ENCODE measurements at regions not wholly inside any gene's neighbourhood (a gene's known extent, or its start where the extent isn't known, plus 50 kb on each side); places are given as distances from the start of the nearest gene placed in this dataset.
"Not testable (repeated sequence)": the region's sequence is repeated elsewhere in the genome, so short reads cannot be mapped to it uniquely, and the experiment has no call there.

DNA sequence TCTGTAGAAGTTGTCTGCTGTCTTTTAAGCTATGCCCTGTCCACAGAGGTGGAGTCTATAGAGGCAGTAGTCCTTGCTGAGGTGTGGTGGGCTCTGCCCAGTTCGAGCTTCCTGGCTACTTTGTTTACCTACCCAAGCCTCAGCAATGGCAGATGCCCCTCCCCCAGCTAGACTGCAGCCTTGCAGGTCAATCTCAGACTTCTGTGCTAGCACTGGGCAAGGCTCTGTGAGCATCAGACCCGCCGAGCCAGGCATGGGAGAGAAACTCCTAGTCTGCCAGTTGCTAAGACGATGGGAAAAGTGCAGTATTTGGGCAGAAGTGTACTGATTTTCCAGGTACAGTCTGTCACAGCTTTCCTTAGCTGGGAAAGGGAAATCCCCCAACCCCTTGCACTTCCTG lies 694.1 kb upstream of the CDH6 start:
- intact Hi-C loops (cut with micrococcal nuclease), result no loop called here

DNA sequence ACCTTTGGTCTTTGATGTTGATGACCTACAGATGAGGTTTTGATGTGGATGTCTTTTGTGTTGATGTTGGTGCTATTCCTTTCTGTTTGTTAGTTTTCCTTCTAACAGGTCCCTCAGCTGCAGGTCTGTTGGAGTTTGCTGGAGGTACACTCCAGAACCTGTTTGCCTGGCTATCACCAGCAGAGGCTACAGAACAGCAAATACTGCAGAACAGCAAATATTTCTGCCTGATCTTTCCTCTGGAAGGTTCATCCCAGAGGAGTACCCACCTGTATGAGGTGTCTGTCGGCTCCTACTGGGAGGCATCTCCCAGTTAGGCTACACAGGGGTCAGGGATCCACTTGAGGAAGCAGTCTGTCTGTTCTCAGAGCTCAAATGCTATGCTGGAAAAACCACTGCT lies 694.5 kb upstream of the CDH6 start:
- intact Hi-C loops (cut with micrococcal nuclease), result no loop called here

DNA sequence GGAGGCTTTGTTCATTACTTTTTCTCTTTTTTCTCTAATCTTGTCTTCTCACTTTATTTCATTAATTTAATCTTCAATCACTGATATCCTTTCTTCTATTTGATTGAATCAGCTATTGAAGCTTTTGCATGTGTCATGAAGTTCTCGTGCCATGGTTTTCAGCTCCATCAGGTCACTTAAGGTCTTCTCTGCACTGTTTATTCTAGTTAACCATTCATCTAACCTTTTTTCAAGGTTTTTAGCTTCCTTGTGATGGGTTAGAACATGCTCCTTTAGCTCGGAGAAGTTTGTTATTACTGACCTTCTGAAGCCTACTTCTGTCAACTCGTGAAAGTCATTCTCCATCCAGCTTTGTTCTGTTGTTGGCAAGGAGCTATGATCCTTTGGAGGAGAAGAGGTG lies 695.0 kb upstream of the CDH6 start:
- intact Hi-C loops (cut with micrococcal nuclease), result not testable (repeated sequence)

DNA sequence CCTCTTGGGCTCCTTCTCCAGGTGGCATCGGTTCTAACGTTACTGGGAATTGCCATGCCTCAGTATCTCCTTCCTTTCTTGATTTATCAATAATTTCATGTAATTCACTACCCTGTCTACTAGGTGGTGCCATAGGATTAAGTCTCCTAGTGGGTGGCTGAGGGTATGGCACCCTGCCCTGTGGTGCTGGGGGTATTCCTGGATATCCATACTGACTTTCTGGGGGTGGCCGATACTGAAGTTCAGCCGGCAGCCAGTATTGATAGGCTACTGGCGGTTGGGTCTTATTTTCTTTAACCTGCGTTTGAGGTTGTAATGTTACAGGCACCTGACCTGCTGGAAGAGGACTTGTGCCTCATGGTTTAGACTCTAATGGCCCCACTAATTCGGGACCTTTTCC lies 699.4 kb upstream of the CDH6 start:
- intact Hi-C loops (cut with micrococcal nuclease), result not testable (repeated sequence)

DNA sequence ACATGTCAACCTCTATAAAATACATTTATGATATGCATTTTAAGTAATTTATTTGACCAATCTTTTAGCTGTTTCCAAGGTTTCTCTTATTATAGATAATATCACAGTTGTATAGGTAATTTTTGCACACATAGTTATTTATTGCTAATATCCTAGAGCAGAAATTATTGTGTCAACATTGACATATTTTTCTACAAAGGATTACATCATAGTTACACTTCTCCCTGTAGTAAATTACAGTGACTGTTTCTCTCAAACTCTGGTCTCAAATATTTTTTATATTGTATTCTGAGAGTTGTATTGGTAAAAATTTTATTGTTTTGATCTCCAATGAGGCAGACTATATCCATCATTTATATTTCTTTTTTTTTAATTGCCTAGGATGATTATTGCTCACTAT lies 714.4 kb upstream of the CDH6 start:
- intact Hi-C loops (cut with micrococcal nuclease), result no loop called here

DNA sequence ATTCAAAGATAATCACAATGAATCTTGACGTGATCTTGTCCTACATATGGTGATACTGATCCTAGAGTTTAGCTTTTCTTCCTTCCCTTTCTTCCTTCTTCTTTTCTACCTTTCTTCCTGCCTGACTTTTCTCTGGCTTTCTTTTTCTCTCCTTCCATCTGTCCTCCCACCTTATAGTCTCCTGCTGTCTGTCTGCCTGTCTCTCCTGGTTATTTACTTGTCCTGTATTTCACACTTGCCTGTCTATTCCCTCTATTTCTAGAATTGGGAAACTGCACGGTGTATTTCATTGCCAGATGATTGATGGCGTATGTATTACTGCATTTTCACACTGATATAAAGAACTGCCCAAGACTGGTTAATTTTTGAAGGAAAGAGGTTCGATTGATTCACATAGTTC lies 718.1 kb upstream of the CDH6 start:
- intact Hi-C loops (cut with micrococcal nuclease), result no loop called here

DNA sequence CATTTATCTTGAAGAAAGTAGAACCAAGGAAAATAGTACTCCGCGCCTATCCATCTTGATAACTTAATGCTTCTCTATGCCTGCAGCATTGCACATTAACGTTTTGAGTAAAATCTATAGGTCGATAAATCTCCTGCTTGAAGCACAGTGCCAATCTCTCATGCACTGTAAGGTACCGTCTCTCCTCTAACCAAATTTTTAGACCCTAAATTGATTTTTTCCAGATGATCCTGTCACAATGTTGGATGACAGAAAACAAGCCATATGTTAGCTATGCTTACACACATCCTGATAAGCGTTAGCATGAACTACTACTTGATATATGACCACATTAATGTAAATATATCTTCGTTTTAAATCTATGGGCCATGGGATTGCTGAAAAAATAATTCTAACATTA lies 723.8 kb upstream of the CDH6 start:
- intact Hi-C loops (cut with micrococcal nuclease), result no loop called here

DNA sequence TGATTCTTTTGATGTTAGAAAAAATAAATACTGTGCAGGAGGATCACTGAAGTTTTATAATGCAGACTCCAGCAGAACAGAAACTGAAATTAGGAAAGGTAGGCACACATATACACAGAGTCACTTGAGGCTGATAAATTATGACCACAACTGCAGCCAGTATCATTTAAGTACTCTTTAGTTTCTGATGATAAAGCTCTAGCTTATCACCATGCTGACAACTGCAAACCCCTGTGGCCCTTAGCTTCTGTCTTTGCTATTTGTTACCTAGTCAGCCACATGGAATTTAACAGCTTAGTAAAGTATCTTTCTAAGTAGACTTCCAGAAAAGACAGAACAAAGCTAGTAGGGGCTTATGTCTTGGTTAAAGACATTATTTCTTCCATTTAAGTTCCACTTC lies 734.8 kb upstream of the CDH6 start:
- intact Hi-C loops (cut with micrococcal nuclease), result no loop called here

DNA sequence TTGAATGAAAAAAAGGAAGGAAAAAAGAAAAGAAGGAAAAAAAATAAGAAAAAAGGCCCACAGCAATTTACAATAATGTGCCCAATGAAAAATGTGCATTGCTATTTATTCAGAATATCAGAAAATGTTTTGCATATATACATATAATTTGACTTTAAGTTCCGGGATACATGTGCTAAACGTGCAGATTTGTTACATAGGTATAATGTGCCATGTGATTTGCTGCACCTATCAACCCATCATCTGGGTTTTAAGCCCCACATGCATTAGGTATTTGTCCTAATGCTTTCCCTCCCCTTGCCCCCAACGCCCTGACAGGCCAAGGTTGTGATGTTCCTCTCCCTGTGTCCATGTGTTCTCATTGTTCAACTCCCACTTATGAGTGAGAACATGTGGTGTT lies 738.0 kb upstream of the CDH6 start:
- intact Hi-C loops (cut with micrococcal nuclease), result not testable (repeated sequence)

DNA sequence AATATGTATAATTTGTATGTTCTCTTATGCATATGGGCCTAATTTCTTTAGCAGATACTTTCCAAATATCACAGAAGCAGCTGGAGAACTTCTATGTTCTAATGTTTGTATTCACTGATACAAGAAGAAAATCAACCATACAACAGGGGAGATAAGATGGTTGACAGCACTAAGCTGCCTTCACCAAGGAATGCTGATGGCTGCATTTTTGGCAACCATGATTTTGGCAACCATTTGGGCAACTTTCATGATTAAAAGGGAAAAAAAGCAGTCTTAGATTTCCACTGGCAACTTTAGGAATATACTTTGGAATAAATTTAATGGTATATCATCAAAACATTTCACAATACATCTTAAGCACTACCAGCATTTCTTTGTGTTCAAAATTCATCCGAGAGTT lies 740.3 kb upstream of the CDH6 start:
- intact Hi-C loops (cut with micrococcal nuclease), result no loop called here

DNA sequence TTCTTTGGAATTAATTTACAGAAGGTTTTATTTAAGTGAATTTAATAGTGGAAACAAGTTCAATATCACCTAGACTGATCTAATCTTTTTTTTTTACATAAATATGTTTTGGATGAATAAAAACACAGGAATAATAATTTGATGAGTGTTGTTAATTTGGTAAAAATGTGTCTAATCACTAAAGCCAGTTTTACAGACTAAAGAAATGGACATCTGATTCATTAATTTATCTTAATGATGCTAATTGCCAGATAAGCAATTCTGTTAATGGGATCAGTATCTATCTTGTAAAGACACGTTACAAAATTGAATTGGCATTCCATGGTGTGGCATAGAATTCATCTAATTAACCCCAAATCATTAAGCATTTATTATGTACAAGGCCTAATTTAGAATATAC lies 743.3 kb upstream of the CDH6 start:
- intact Hi-C loops (cut with micrococcal nuclease), result no loop called here

DNA sequence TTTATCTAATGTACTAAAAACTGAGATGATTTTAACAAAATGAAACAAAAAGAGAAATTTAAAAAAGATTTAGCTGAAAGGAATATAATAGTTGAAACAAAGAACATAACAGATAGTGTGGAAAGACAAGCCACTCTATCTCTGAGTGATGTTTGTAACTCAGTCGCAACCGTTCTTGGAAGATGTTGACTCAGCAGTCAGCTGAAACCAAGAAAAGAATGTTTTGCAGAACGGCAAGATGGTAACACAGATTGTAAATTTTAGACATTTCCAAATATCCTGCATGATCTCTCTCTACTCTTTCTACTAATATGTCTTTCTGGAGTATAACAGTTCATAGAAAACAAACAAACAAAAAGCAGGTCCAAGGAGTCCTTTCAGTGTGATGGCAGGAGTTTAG lies 746.1 kb upstream of the CDH6 start:
- intact Hi-C loops (cut with micrococcal nuclease), result no loop called here

DNA sequence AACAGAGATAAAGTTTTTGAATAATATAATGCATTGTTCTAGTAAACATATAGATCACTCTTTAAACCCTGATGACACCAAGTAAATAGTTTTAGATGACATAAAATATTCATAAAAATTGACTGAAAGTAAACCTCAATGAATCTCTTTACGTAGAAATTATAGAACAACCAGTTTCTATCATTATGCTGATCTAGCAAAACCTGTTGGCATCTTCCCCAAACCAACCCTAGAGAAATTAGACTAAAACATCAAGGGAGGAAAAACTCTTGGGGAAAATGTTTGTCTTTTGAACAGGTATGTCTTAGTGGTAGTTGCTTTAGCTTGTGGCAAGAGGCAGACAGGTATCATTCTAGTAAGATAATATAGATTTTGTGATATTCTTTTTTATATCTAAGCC lies 747.0 kb upstream of the CDH6 start:
- intact Hi-C loops (cut with micrococcal nuclease), result no loop called here

DNA sequence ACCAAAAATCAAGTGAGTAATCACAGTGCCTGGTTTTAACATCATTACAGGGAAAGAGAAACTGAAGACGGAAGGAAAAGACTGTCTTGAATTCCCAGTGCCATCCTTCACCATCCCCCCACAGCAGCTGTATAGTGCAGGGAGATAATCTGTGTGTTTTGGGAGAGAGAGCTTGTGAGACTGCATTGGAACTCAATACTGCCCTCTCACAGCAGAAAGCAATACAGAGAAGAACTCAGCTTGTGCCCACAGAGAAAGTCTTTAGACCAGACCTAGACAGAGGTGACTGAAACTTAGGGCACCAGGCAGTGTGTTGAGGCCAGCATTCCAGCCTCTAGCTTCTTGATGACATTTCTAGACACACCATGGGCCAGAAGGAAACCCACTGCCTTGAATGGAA lies 754.7 kb upstream of the CDH6 start:
- intact Hi-C loops (cut with micrococcal nuclease), result no loop called here

DNA sequence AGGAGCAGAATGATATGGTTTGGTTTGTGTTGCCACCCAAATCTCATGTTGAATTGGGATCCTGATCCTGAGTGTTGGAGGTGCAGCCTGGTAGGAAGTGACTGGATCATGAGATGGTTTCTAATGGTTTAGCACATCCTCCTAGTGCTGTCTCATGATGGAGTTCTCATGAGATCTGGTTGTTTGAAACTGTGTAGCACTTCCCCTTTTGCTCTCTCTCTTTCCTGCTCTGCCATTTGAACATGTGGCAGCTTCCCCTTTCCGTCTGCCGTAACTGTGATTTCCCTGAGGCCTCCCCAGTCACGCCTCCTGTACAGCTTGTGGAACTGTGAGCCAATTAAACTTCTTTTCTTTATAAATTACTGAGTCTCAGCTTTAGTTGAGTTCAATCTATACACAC lies 756.8 kb upstream of the CDH6 start:
- intact Hi-C loops (cut with micrococcal nuclease), result no loop called here

DNA sequence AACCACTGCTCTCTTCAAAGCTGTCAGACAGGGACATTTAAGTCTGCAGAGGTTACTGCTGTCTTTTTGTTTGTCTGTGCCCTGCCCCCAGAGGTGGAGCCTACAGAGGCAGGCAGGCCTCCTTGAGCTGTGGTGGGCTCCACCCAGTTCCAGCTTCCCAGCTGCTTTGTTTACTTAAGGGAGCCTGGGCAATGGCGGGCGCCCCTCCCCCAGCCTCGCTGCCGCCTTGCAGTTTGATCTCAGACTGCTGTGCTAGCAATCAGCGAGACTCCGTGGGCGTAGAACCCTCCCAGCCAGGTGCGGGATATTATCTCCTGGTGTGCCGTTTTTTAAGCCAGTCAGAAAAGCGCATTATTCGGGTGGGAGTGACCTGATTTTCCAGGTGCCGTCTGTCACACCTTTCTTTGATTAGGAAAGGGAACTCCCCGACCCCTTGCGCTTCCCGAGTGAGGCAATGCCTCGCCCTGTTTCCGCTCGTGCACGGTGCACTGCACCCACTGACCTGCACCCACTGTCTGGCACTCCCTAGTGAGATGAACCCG lies 764.5 kb upstream of the CDH6 start:
- intact Hi-C loops (cut with micrococcal nuclease), result not testable (repeated sequence)

DNA sequence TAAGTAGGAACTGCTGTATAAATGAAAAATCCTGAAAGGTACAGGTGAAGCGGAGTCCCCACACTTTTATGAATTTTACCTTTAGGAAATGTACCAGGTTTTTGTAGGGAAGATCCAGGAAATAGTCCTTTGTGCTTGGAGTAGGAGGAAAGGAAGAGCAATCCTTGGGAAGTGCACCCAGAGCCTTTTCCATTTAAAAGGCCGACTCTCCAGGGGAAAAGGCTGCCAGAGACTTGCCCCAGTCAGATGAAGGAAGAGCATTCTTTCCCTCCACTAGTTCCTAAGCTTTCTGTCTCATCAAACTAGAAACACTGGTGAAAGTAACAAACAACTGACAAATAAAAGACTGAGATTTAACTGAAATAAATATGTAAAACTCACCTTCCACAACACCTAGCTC lies 779.4 kb upstream of the CDH6 start:
- intact Hi-C loops (cut with micrococcal nuclease), result no loop called here

DNA sequence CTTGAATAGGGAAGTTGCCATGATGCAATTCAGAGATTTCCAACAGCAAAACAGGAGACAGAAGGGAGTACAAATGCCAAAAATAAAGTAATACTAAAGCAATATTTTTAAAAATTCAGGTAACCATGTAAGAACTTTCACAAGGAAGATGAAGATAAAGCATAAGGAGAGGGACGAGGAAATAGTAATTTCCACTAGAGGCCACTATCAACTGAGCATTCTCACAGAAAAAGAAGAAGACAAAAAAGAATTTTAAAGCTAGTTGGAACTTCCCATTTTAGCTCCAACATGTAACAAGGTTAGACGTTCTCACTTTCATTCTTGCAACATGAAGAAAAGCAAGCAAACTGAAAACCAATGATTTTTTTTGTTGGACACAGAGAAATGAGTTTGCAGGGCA lies 779.9 kb upstream of the CDH6 start:
- intact Hi-C loops (cut with micrococcal nuclease), result no loop called here

DNA sequence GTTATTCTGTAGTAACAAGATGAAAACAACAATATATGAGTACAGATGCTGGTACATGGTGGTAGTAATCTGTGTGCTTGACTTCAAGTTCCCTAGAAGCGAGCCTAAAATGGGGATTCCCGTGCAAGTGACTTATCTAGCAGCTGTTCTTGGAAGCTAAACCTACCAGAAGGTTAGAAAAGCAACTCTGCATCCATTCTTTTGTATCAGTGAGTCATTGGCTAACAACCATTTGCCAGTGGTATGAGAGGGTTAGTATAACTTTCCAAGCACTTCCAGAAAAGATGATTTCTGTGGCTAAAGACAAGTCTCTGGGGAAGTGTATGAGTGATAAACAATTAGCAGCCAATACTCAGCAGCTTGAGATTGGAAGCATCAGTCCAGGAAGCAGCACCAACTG lies 787.7 kb upstream of the CDH6 start:
- intact Hi-C loops (cut with micrococcal nuclease), result no loop called here

DNA sequence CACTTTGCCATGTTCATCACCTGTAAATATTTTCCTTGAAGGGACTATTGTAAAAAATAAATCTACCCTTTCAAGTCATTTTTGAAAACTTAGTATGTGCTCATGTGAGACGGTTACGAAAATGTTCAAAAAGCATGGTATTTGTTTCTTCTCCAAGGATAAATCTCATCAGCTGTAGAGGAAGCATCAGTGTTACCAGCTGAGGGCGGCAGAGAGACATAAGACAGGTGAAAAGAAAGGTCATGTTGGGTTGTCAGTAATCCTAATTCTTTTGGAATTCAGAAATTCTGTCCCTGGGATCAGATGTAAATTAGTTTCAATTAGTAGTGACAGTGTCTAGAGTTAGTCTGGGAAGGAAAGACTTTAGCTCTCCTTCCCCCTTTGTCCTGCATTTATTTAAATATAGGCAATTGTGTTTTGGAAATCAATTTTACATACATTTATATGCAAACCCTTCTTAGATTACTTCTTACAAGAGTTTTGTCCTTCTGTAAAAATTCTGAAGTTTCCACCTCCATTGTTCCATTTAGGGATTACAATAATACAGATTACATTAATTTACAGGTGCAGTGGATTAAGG lies 791.9 kb upstream of the CDH6 start:
- intact Hi-C loops (cut with micrococcal nuclease), result no loop called here

DNA sequence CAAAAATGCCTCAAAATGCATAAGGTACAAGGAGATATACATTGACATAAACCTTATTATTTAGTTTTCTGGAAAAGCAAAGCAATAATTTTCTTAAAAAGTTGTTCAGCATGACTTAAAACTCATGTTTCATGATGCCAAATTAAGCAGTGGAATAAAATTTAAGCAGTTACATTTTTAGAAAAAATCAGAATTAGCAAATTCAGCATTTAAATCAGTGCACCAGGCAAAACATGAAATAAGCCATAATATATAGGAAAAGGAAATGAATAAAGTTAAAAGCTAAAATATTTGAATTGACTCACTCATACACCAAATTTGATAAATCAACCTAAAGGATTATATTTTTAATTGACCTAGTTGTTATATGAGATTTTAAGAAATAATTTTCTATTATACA lies 795.1 kb upstream of the CDH6 start:
- intact Hi-C loops (cut with micrococcal nuclease), result no loop called here

DNA sequence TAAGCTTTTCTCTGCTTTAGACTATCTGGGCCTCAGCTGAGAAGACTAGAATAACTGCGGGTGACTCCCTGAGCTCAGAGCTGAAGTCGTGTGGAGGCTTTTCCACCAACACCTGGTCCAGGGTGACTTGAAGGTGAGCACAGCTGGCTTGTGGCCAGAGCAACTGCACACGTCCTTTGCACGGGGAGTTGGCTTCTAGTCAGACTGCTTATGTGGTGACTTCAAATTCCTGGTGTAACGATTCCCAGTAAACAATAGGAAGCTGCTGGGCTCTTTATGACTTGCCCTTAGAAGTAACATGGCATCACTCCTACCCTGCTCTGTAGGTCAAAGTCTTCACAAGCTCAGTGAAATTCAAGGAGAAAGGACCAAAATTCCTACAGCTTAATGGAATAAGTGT lies 800.6 kb upstream of the CDH6 start:
- intact Hi-C loops (cut with micrococcal nuclease), result no loop called here

DNA sequence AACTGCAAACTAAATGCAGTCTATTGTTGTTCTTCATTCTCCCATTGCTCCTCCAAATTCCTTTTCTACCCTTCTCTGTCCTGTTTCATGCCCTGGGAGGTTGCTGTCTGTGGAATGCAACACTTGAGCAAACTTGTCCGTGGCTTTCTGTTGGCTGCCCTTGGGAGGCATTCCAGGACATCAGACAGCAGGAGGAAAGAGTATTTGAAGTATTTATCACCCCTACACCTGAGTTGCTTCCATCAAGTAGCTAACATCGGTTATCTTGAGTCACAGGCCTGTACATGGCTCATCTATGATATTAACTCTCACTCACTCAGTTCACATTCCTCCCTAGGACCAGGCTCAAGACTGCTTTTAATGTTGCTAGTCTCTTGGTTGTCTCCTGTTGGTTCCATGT lies 803.4 kb upstream of the CDH6 start:
- intact Hi-C loops (cut with micrococcal nuclease), result no loop called here

DNA sequence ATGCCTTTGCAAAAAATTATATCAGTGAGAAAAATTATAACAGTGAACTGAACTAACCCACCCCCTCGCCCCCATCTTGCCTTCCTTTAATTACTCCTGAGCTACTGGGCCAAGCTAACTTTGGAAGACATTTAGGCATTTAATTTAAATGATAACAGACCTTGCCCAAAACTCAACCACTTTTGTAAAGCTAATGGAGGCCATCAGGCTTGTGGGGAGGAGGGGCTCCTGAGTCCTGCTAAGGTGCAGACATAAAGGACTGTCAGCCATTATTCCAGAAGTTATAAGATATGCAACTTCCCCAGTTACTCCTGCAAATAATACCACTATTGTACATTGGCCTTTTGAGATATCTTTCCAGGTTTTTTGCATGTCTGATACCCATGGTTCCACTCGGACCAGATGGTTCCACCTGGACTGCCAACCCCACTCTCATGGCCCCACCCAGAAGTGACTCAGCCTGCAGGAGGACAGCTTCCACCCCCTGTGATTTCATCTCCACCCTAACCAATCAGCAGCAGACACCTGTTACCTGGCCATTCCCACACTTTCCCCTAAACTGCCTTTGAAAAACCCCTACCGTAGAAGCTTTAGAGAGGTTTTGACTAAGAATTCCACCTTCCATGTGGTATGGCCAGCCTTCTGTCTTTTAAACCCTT lies 805.4 kb upstream of the CDH6 start:
- intact Hi-C loops (cut with micrococcal nuclease), result no loop called here

Data from T-helper 1 cell treated with Interleukin-12 subunit alpha and Interleukin-12 subunit beta and Interleukin-4 antibody, amounts not matched to agents 30 ng/mL and 1 ng/mL, for 36 hours (primary cell).